ENCODE measurements at regions not wholly inside any gene's neighbourhood (a gene's known extent, or its start where the extent isn't known, plus 50 kb on each side); places are given as distances from the start of the nearest gene placed in this dataset.

- TF ChIP-seq ZNF462 (CRISPR knock-in tag; IDR thresholded peaks at IDR 0.05) (no peak), NANOG (IDR thresholded peaks at IDR 0.05; ENCODE audit: borderline replicate concordance) (no peak), STAT1 (IDR thresholded peaks at IDR 0.05; ENCODE audit: unreplicated experiment) (no peak), ZNF331 (CRISPR knock-in tag; IDR thresholded peaks at IDR 0.05; ENCODE audit: low read depth) (no peak), ETS1 (IDR thresholded peaks at IDR 0.05) (no peak)
- TF ChIP-seq, protein P1, sequence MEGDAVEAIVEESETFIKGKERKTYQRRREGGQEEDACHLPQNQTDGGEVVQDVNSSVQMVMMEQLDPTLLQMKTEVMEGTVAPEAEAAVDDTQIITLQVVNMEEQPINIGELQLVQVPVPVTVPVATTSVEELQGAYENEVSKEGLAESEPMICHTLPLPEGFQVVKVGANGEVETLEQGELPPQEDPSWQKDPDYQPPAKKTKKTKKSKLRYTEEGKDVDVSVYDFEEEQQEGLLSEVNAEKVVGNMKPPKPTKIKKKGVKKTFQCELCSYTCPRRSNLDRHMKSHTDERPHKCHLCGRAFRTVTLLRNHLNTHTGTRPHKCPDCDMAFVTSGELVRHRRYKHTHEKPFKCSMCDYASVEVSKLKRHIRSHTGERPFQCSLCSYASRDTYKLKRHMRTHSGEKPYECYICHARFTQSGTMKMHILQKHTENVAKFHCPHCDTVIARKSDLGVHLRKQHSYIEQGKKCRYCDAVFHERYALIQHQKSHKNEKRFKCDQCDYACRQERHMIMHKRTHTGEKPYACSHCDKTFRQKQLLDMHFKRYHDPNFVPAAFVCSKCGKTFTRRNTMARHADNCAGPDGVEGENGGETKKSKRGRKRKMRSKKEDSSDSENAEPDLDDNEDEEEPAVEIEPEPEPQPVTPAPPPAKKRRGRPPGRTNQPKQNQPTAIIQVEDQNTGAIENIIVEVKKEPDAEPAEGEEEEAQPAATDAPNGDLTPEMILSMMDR (conservative IDR thresholded peaks at IDR 0.05; ENCODE audit: low read depth in 2 of 2), result no peak
Measured at GRCh38 chr7:119733127-119733879, 539.7 kb upstream of the KCND2 start (continued).

All from GM23338 (cell line).